HG02981 (cell line): ENCODE measurements at regions not wholly inside any gene's neighbourhood (a gene's known extent, or its start where the extent isn't known, plus 50 kb on each side); places are given as distances from the start of the nearest gene placed in this dataset.
A peak's percentile ranks its signal among the peaks of the same experiment; 100 is the strongest.

Experiments used
- ATAC-seq: cut with Tn5 transposase; IDR thresholded peaks from one replicate; pipeline ENCODE4 v1.9.1; 2021; ENCODE audit warnings: mild to moderate bottlenecking, moderate library complexity; ENCODE audit not compliant: unreplicated experiment

DNA sequence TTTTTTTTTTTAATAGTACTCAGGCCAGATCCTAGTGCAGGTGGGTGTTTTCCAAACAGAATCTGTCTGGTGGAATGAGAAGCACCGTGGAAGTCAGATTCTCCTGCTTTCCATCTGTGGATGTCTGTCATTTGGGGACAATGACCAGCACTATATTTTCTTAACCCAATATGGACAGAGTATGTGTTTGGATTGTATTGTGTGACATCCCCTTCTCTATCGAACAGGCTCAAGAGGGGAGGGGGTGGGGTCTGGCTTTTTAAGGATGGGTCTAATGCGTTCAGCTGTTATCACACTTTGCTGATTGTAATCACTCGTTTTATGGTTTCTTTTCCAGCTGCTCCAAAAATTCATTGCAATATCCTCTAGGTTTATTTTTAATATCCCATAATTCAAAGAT lies 197.5 kb upstream of the CEP162 start:
- ATAC-seq: no peak

DNA sequence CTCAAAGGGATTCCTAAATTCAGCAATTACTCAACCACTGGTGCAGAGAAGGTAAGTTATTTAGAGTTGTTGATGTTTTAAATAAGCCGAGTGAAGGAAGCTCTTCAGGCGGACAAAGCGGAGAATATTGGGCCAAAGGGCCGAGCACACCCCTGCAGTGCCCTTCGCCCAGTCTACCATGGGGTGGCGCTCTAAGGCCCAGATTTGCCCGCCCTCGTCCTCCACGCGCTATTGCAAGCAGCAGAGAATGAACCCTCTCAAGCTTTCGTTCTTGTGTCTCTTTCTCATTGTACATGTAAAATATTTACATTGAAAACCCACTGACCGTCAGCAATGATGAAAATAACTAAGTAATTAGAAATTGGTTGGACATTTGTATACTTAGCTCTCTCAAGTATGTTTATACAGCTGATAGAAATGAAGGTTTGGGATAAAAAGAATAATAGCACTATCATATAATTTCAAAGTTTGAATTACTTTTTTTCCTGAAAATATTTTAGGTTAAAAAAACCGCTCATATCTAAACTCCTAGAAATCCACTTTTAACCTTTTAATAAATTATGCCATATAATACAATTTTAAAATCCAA lies 195.0 kb upstream of the CEP162 start:
- ATAC-seq: peak; percentile 78

DNA sequence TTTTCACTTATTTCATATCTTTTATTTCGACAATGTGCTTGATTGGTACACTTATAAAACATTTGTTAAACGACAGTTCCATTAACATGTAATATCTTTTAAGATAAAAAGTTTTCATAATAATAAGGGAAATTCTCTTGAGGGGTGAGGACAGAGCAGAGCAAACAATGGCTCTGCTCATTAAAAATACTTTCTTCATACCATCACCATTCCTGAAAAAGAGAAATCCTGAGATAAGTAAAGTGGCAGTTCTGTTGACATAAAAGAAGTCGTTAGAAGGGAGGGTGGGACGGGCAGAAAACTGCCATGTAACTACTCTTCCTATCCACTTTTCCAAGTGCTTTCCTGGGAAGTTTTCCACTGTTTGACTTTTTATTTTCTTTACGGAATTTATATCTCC lies 193.6 kb upstream of the CEP162 start:
- no peak for ATAC-seq

DNA sequence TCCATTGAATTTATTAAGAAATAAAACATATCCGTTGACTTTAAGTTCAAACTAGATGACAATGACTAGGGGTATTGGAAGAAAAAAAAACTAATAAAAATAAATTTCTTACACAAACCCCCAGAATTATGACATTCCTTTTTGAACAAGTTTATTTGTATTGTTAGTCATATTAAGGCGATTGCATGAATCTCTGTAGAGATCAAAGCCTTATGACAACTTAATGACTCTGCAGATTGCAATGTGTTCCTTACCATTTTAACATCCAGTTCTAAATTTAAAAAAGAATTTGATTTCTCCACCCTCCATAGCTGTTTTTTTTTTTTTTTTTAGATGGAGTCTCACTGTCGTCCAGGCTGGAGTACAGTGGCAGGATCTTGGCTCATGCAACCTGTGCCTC lies 189.8 kb upstream of the CEP162 start:
- no peak for ATAC-seq

GRCh38 chr6:84416043-84416657 lies 188.7 kb upstream of the CEP162 start:
- ATAC-seq: no peak

DNA sequence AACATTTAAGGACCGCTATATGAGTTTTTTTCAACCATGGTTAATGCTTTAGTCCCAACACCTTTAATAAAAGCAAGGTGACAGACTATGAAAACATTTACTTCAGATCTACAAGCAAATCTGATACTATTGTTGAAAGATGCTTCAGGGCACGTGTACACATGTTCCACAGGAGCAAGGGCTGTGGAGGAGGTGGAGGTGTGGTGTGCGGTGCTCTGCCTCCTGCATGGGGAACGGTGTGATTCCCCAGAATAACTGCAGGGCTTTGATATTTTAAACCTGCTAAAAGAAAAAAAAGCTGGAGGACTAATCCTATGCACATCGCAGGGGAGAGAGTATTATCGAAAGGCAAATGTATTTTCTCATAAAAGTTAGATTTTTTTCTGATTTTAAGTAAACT lies 188.1 kb upstream of the CEP162 start:
- ATAC-seq: no peak

DNA sequence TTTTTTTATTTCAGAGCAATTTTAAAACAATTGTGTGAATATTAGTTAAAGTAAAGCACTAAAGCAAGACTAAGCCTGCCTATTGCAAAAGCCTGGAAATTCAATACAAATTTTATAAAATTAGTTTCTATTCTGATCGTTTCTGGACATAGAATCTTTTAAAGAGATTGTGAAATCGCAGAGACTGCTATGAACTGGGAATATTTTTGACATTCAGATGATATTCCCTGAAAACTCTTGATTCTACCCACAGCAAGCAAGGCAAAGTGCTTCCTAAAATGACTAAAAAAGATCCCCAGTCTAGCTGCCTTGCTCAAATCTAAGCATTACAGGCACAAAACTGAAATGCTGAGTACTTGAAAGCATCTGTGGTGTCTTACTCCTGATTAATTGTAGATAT lies 187.6 kb upstream of the CEP162 start:
- ATAC-seq: no peak

- no peak for ATAC-seq
Measured at GRCh38 chr6:84414531-84414930, 187.1 kb upstream of the CEP162 start.

DNA sequence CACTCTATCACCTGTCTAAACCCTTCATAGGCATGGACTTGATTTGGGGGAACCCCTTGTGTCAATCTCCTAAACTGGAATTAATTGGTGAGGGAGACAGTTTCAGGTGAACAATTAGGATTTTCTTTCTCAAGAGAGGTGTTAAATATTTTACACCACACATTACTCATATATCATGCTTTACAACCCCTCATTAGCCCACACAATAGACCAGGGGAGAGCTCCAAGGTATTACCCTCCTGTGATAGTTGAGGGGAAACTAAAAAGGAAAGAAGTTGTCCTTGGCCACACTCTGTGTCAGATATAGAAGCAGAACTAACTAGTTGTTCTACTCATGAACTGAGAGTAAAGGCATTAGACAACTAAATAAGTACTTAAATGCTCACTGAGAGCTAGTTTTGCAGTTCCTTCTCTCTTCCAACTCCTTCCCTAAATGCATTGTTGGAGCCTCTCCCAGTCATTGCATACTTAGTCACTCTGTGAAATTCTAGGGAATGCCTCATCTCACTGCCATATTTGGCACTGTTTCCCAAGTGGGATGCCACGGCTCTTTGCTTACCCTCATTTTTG lies 183.7 kb upstream of the CEP162 start:
- ATAC-seq: no peak

DNA sequence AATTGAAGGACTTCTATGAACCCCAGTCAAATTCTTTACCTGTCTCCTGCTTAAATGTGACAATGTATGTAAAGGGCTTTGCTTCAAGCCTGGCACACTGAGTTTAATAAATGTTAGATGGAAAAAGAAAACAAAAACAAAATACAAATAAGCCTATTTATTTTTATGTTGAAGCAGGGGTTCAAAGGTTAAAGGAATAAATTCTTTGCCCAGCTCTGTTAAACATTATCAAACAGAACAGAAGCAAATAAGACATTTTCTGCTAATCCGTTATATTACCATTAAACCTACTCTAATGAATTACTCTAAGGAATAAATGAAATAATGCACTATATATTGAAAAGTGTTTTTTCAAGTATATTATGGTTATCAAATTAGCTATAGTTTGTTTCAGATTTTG lies 182.5 kb upstream of the CEP162 start:
- ATAC-seq: no peak

DNA sequence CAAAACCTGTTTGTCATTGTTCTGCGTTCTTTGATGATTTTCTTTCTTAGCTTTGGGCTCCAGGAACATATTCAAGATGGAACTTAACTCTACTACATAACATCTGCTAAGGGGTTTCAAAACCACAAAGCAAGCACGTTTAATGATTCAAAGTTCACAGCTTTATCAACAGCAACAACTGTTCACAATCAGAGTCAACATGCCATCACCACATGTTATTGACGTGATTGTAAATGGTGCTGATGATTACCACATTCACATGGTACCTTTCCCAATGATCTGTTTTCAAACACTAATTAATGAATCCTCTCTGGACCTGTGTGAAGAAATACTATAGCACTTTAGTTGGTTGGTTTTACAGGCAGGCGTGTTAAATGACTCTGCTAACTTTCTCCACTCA lies 180.6 kb upstream of the CEP162 start:
- no peak for ATAC-seq

GRCh38 chr6:84403545-84403944 lies 176.1 kb upstream of the CEP162 start:
- no peak for ATAC-seq

- no peak for ATAC-seq
Measured at GRCh38 chr6:84399003-84399402, 171.6 kb upstream of the CEP162 start.

- ATAC-seq: no peak
Measured at GRCh38 chr6:84392261-84392660, 164.8 kb upstream of the CEP162 start.

DNA sequence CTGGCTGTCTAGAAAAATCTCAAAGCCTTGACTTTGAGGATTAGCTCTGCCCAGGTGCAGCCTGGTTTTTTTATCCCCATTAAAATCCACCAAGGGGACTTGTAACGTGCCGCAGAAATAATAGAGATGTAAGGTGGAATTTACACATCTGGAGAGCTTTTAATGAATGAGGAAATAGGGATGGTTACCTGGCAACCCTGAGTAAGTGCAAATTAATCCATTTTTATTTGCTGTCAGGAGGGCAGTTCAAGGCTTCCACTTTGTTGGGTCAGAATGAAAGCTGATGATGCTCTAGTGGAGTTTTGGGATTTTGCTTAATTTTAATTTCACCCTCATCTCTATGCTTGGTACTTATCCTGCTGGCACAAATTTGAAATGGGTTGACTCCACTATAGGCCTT lies 163.4 kb upstream of the CEP162 start:
- no peak for ATAC-seq

- no peak for ATAC-seq
Measured at GRCh38 chr6:84390334-84390733, 162.9 kb upstream of the CEP162 start.

DNA sequence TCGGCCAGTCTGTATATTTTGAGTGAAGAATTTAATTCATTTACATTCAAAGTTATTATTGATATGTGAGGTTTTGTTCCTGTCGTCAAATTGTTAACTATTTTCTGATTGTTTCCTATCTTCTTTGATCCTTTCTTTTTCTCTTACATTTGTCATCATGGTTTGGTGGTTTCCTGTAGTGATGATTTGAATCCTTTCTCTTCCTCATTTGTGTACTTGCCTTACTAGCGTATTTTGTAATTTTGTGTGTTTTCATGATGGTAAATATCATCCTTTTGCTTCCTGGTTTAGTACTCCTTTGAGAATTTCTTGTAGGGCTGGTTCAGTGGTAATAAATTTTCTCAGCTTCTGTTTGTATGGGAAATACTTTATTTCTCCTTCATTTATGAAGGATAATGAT lies 151.7 kb upstream of the CEP162 start:
- ATAC-seq: no peak

DNA sequence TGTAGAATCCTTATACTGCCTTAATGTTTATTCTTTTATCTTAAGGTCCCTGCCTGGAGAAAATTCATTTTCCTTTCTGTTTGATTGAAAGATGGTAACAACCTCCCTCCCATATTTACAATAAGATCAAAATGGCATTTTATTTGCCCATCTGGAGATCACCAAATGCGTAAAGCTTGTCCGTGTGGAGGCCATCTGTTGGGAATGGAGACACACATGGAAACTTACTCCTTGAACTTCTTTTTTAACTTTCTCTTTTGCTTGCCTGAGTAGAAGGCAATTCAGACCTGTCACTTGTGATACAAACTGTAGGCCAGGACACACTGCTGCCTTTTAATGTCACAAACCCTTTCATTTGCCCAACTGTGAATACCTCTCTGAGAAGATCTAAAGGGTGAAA lies 144.8 kb upstream of the CEP162 start:
- no peak for ATAC-seq

GRCh38 chr6:84371681-84372080 lies 144.2 kb upstream of the CEP162 start:
- ATAC-seq: no peak

GRCh38 chr6:84362193-84362821 lies 134.9 kb upstream of the CEP162 start:
- ATAC-seq: no peak

DNA sequence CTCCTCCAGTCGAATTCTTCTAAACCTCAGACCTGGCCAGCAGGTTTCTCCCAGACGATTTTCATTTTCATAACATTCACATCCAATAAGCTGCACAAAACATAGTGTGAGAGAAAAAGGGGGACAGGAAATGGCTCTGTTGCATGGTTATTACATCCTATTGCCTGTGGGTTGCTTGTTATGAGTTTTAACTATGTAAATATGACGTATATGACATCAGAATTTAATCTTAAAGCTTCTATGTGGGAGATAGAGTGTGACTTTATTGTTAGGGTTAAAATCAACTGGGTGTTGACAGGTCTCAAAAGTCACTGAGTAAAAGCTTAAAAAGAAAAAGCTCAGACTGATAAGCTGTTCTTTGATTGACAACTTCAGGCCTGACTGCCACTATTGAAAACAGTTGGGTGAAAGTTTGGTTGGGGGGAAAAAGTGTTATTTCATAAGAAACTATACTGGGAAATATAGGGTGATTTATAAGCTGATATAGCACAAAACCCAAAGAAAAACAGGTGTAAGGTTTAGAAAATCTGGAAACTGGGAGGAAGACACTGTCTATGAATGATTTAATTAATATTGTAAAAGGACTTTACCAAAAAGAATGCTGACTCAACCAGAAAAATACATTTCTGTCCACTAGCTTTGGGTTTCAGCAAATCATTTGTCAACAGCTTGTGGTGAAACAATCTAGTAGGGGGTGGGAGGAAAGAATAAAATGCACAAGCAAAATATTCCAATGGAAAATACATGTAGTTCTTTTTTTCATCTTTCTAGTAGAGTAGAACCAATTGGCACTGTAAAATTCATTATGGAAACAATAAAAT lies 134.1 kb upstream of the CEP162 start:
- ATAC-seq: no peak

DNA sequence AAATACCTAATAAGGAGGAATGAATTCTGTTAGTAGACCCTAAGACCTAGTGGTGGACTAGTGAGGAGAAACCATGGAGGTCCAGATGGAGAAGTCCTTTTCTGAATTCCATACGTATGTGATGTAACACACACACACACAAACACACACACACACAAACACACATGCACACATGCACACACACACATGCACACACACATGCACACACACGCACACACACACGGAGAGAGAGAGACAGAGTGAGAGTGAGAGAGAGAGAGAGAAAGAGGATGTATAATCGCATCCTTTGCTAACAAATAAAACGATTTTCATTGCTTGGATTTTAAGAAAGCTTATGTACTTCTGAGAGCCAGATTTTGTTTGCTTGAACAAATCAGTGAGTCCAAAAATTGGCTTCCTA lies 132.6 kb upstream of the CEP162 start:
- no peak for ATAC-seq
